H9 (cell line): ENCODE measurements at regions not wholly inside any gene's neighbourhood (a gene's known extent, or its start where the extent isn't known, plus 50 kb on each side); places are given as distances from the start of the nearest gene placed in this dataset.

Experiments
- DNase-seq: peaks from one replicate; pipeline ENCODE4 v3.0.0-alpha.2; 2017
- H2AFZ ChIP-seq: one replicate; pipeline ENCODE4 v1.6.1; 2013; ENCODE audit warnings: mild to moderate bottlenecking, low read length, control low read depth, moderate library complexity
- H2AK5ac ChIP-seq: 2 replicates; pipeline ENCODE4 v1.6.1; 2013; ENCODE audit warnings: low read length, control low read depth, mixed read lengths; ENCODE audit not compliant: insufficient read length
- H2BK120ac ChIP-seq: one replicate; pipeline ENCODE4 v1.6.1; 2013; ENCODE audit warnings: low read depth, mild to moderate bottlenecking, low read length, control low read depth, inconsistent platforms; ENCODE audit not compliant: poor library complexity, severe bottlenecking
- H2BK12ac ChIP-seq: 2 replicates; pipeline ENCODE4 v1.6.1; 2013; ENCODE audit warnings: low read length, control low read depth, mixed read lengths, low read depth; ENCODE audit not compliant: insufficient read length
- H2BK15ac ChIP-seq: 2 replicates; pipeline ENCODE4 v1.6.1; 2013; ENCODE audit warnings: low read depth, low read length, control low read depth
- H2BK20ac ChIP-seq: one replicate; pipeline ENCODE4 v1.6.1; 2013; ENCODE audit warnings: low read depth, mild to moderate bottlenecking, low read length, control low read depth, inconsistent platforms; ENCODE audit not compliant: poor library complexity, severe bottlenecking
- H2BK5ac ChIP-seq: 2 replicates; pipeline ENCODE4 v1.6.1; 2013; ENCODE audit warnings: low read length, control low read depth, mixed read lengths; ENCODE audit not compliant: insufficient read length
- H3K14ac ChIP-seq: 2 replicates; pipeline ENCODE4 v1.6.1; 2013; ENCODE audit warnings: low read length, control low read depth; ENCODE audit not compliant: insufficient read depth
- H3K18ac ChIP-seq: 2 replicates; pipeline ENCODE4 v1.6.1; 2013; ENCODE audit warnings: low read depth, mild to moderate bottlenecking, mixed read lengths, low read length, control low read depth; ENCODE audit not compliant: insufficient read length
- H3K23ac ChIP-seq: 2 replicates; pipeline ENCODE4 v1.6.1; 2013; ENCODE audit warnings: low read length, control low read depth, mixed read lengths, low read depth; ENCODE audit not compliant: insufficient read length
- H3K23me2 ChIP-seq: 2 replicates; pipeline ENCODE4 v1.6.1; 2013; ENCODE audit warnings: low read depth, mild to moderate bottlenecking, mixed read lengths, low read length, control low read depth; ENCODE audit not compliant: insufficient read length, poor library complexity, severe bottlenecking
- H3K27ac ChIP-seq: 2 replicates; pipeline ENCODE4 v1.5.1; 2013; ENCODE audit warnings: low read length, control low read depth, mixed read lengths, low read depth; ENCODE audit not compliant: insufficient read length
- H3K27me3 ChIP-seq: 2 replicates; pipeline ENCODE4 v1.6.1; 2013; ENCODE audit warnings: low read length, control low read depth, inconsistent platforms; ENCODE audit not compliant: insufficient read depth
- H3K4ac ChIP-seq: 2 replicates; pipeline ENCODE4 v1.6.1; 2013; ENCODE audit warnings: low read depth, mild to moderate bottlenecking, control low read depth, inconsistent platforms, low read length, moderate library complexity
- H3K4me1 ChIP-seq: 2 replicates; pipeline ENCODE4 v1.6.1; 2013; ENCODE audit warnings: low read length, control low read depth, inconsistent platforms; ENCODE audit not compliant: insufficient read depth
- H3K4me2 ChIP-seq: 2 replicates; pipeline ENCODE4 v1.6.1; 2013; ENCODE audit warnings: low read length, control low read depth, mixed read lengths; ENCODE audit not compliant: insufficient read length, insufficient read depth
- H3K56ac ChIP-seq: 2 replicates; pipeline ENCODE4 v1.6.1; 2013; ENCODE audit warnings: low read depth, mild to moderate bottlenecking, mixed read lengths, low read length, control low read depth; ENCODE audit not compliant: insufficient read length
- H3K79me1 ChIP-seq: 2 replicates; pipeline ENCODE4 v1.6.1; 2013; ENCODE audit warnings: low read depth, mild to moderate bottlenecking, moderate library complexity, low read length, control low read depth, inconsistent platforms; ENCODE audit not compliant: insufficient read depth, poor library complexity, severe bottlenecking
- H3K79me2 ChIP-seq: 2 replicates; pipeline ENCODE4 v1.6.1; 2013; ENCODE audit warnings: low read length, control low read depth, inconsistent platforms; ENCODE audit not compliant: insufficient read depth
- H3K9ac ChIP-seq: 2 replicates; pipeline ENCODE4 v1.6.1; 2013; ENCODE audit warnings: low read length, control low read depth, mixed read lengths; ENCODE audit not compliant: insufficient read length; ENCODE audit errors: extremely low read depth
- H3K9me3 ChIP-seq: one replicate; pipeline ENCODE4 v1.6.1; 2013; ENCODE audit warnings: low read depth, low read length, inconsistent platforms; ENCODE audit not compliant: control insufficient read depth
- H3T11ph ChIP-seq: one replicate; pipeline ENCODE4 v1.6.1; 2013; ENCODE audit warnings: mild to moderate bottlenecking, low read length, control low read depth, inconsistent platforms
- H4K20me1 ChIP-seq: one replicate; pipeline ENCODE4 v1.6.1; 2013; ENCODE audit not compliant: control insufficient read depth, insufficient read length, insufficient read depth
- H4K5ac ChIP-seq: 2 replicates; pipeline ENCODE4 v1.6.1; 2013; ENCODE audit warnings: low read depth, mild to moderate bottlenecking, mixed read lengths, low read length, control low read depth; ENCODE audit not compliant: insufficient read length
- H4K8ac ChIP-seq: replicated peaks from 2 replicates; pipeline ENCODE4 v1.6.1; 2013; ENCODE audit warnings: low read length, control low read depth, mixed read lengths, low read depth; ENCODE audit not compliant: insufficient read length
- H4K91ac ChIP-seq: 2 replicates; pipeline ENCODE4 v1.6.1; 2013; ENCODE audit warnings: low read depth, mild to moderate bottlenecking, moderate library complexity, mixed read lengths, low read length, control low read depth; ENCODE audit not compliant: insufficient read length
- H3K27ac Mint-ChIP-seq, 3 experiments: 2 replicates in 2 of 3; 3 replicates in 1 of 3; pipeline ENCODE4 v1.8.0; 2020 to 2021; ENCODE audit warnings: mixed read lengths in 3 of 3, mild to moderate bottlenecking in 1 of 3, moderate library complexity in 1 of 3
- H3K27me3 Mint-ChIP-seq: 2 replicates; pipeline ENCODE4 v1.8.0; 2021; ENCODE audit warnings: low read depth, mild to moderate bottlenecking, moderate library complexity, mixed read lengths
- H3K36me3 Mint-ChIP-seq, 3 experiments: 2 replicates in 2 of 3; 3 replicates in 1 of 3; pipeline ENCODE4 v1.8.0; 2020 to 2021; ENCODE audit warnings: low read depth in 3 of 3, mixed read lengths in 3 of 3; ENCODE audit not compliant: insufficient read depth in 1 of 3
- H3K4me1 Mint-ChIP-seq, 2 experiments: 2 replicates each; pipeline ENCODE4 v1.8.0; 2020; ENCODE audit warnings: mixed read lengths in 2 of 2
- H3K4me3 Mint-ChIP-seq, 2 experiments: 2 replicates in 1 of 2; 3 replicates in 1 of 2; pipeline ENCODE4 v1.8.0; 2020 to 2021; ENCODE audit warnings: mild to moderate bottlenecking in 2 of 2, mixed read lengths in 2 of 2, moderate library complexity in 1 of 2
- H3K9me3 Mint-ChIP-seq, 2 experiments: 2 replicates in 1 of 2; 3 replicates in 1 of 2; pipeline ENCODE4 v1.8.0; 2020; ENCODE audit warnings: mild to moderate bottlenecking in 2 of 2, mixed read lengths in 2 of 2, moderate library complexity in 1 of 2
- CTCF ChIP-seq: fragments of 200-600 bp; sonication (generic); conservative IDR thresholded peaks from 3 replicates; pipeline ENCODE4 v1.8.0; 2021; ENCODE audit warnings: antibody characterized with exemption, mild to moderate bottlenecking
- WGBS: extraction: QIAGEN DNeasy Blood & Tissue Kit; methylation state at CpG from one replicate; pipeline ENCODE4 v1.1.7; 2013; ENCODE audit warnings: missing lambda C conversion rate, low lambda C conversion rate, mixed read lengths; ENCODE audit not compliant: insufficient read length; ENCODE audit errors: extremely low coverage; 5-methylcytosine and 5-hydroxymethylcytosine counted together

- Histone ChIP-seq H3K9me3 (no peaks in the 10 kb centered on the region), H2BK120ac (no peak overlapping the region), H3K27ac (no peak overlapping the region), H4K8ac (no peak overlapping the region), H3K79me2 (no peaks in the 10 kb centered on the region), H3K9ac (no peak overlapping the region), H2BK12ac (no peak overlapping the region), H3K23me2 (no peaks in the 10 kb centered on the region), H3K18ac (peak overlapping the region; percentile 25), H4K91ac (no peak overlapping the region), H3T11ph (no peak overlapping the region), H3K56ac (no peak overlapping the region), H2AFZ (no peak overlapping the region), H3K4me1 (no peaks in the 10 kb centered on the region), H2BK20ac (no peak overlapping the region), H3K23ac (no peak overlapping the region), H4K20me1 (no peaks in the 10 kb centered on the region), H3K27me3 (no peaks in the 10 kb centered on the region), H2BK15ac (no peak overlapping the region), H2BK5ac (no peak overlapping the region), H4K5ac (no peak overlapping the region), H3K4ac (no peak overlapping the region), H3K4me2 (no peak overlapping the region), H3K14ac (0 out of 2 replicates have a peak overlapping the region, but pooled peaks have one; percentile 8), H3K79me1 (no peaks in the 10 kb centered on the region), H2AK5ac (no peak overlapping the region)
- Mint-ChIP-seq H3K27me3 (no peaks in the 10 kb centered on the region), H3K9me3 (peaks cover 4% of the 10 kb centered on the region in 2 experiments; a peak in 3 of 5 replicates), H3K36me3 (no peaks in the 10 kb centered on the region), H3K4me1 (no peaks in the 10 kb centered on the region), H3K4me3 (no peak overlapping the region; a peak in 1 of 5 replicates), H3K27ac (peak overlapping the region in 1 of 3 experiments; percentile 80; a peak in 2 of 7 replicates)
- WGBS: no CpG with 5 or more reads among the region's 4 CpGs
- no peak for DNase-seq
- no peak for TF ChIP-seq CTCF
Observed at GRCh38 chr9:73402081-73403028, 250.7 kb downstream of the ANXA1 start.
